ENCODE measurements at regions not wholly inside any gene's neighbourhood (a gene's known extent, or its start where the extent isn't known, plus 50 kb on each side); places are given as distances from the start of the nearest gene placed in this dataset.

DNA sequence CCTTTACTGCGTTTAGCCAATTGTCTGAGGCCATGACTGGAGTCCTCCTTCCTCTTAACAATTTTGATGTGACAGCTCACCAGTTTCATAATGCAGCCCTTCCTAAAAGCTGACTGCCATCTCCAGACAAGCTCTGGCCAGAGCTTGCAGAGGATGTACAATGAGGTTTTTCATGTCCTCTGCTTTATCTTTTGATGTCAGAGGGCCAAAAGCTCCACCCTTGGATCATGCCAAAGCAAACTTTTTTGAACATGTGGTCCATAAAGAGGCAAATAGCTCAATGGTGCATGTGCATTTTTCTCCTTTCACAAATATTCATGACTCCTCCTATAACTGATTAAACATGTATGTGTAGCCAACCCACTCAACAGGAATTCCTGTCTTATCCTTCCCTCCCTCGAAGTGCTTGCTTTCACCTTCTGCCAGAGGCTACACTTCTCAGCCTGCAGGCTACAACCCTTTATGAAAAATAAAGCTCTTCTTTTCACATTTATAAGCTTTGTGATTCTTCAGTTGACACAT is 266.2 kb downstream of the FBXO15 start:
- RAD21 ChIA-PET (ENCODE audit: unreplicated experiment), result interaction anchor here (0.6 kb wide), 1 partner anchor 12 kb away, joined by 3 read pairs; no protein-coding TSS in a partner anchor
- in situ Hi-C loops (cut with MboI), result no loop called here
- no peak overlapping the region for H2AFZ ChIP-seq (ENCODE audit: control insufficient read depth, low read depth, low read length)
- no peak overlapping the region for H3K4me2 ChIP-seq (ENCODE audit: control insufficient read depth, insufficient read depth)
- no peak overlapping the region for H3K9ac ChIP-seq (ENCODE audit: control insufficient read depth, insufficient read depth, low read length)
- H3K79me2 ChIP-seq (ENCODE audit: control insufficient read depth, insufficient read depth, low read length), result no peaks in the 10 kb centered on the region
- H4K20me1 ChIP-seq (ENCODE audit: control insufficient read depth, insufficient read depth), result no peaks in the 10 kb centered on the region
- DNase-seq (ENCODE audit: low read depth, low spot score) (no peak), ATAC-seq (no peak), FAIRE-seq (no peak)
- H3K4me1 ChIP-seq (ENCODE audit: control insufficient read depth, insufficient read depth, low read length), result no peaks in the 10 kb centered on the region
- CTCF ChIA-PET, result interaction anchor here (1.2 kb wide), 1 partner anchor 19 kb away, joined by 3 read pairs; no protein-coding TSS in a partner anchor
- no peak overlapping the region for H3K4me3 ChIP-seq
- no TSS peak for BruUV-seq (replicated peaks)
- no peaks in the 10 kb centered on the region for H3K36me3 ChIP-seq (ENCODE audit: control insufficient read depth in 2 of 2, insufficient read depth in 2 of 2, low read length in 1 of 2)
- 0% methylated on average over 2 of the region's 2 CpGs for WGBS (ENCODE audit: insufficient coverage, insufficient replicate concordance, low lambda C conversion rate, missing lambda C conversion rate)
- no peak overlapping the region for H3K27ac ChIP-seq (ENCODE audit: control insufficient read depth, insufficient read depth)
- no peaks in the 10 kb centered on the region for H3K27me3 ChIP-seq (replicated peaks in 1 of 2; ENCODE audit: control insufficient read depth in 2 of 2, insufficient read depth in 2 of 2, low read length in 1 of 2)
- SMC1A ChIA-PET (ENCODE audit: uncharacterized antibody, unreplicated experiment), result no interaction called here
- POLR2A ChIA-PET, result no interaction called here
- H3K9me3 ChIP-seq (replicated peaks; ENCODE audit: control insufficient read depth, insufficient read depth, low read length), result no peaks in the 10 kb centered on the region
- intact Hi-C loops (cut with micrococcal nuclease; ENCODE audit: unreplicated experiment), result loop anchor here (10.0 kb wide), 1 partner anchor 63 kb away; no protein-coding TSS in a partner anchor
- TF ChIP-seq HDAC6 (IDR thresholded peaks at IDR 0.05; ENCODE audit: unreplicated experiment) (no peak), CHD2 (IDR thresholded peaks at IDR 0.05; ENCODE audit: borderline replicate concordance, low read depth, low read length) (no peak), SMAD5 (IDR thresholded peaks at IDR 0.05; ENCODE audit: low read depth) (no peak), NR2F1 (conservative IDR thresholded peaks at IDR 0.05) (no peak), FOXK2 (IDR thresholded peaks at IDR 0.05) (no peak), SUPT20H (IDR thresholded peaks at IDR 0.05; ENCODE audit: borderline replicate concordance, control insufficient read depth, low read depth, low read length) (no peak), NFYB (IDR thresholded peaks at IDR 0.05; ENCODE audit: insufficient read depth, low read depth, low read length) (no peak), ZNF384 (IDR thresholded peaks at IDR 0.05; ENCODE audit: borderline replicate concordance, low read depth, low read length) (no peak)
- TF ChIP-seq, protein P1, sequence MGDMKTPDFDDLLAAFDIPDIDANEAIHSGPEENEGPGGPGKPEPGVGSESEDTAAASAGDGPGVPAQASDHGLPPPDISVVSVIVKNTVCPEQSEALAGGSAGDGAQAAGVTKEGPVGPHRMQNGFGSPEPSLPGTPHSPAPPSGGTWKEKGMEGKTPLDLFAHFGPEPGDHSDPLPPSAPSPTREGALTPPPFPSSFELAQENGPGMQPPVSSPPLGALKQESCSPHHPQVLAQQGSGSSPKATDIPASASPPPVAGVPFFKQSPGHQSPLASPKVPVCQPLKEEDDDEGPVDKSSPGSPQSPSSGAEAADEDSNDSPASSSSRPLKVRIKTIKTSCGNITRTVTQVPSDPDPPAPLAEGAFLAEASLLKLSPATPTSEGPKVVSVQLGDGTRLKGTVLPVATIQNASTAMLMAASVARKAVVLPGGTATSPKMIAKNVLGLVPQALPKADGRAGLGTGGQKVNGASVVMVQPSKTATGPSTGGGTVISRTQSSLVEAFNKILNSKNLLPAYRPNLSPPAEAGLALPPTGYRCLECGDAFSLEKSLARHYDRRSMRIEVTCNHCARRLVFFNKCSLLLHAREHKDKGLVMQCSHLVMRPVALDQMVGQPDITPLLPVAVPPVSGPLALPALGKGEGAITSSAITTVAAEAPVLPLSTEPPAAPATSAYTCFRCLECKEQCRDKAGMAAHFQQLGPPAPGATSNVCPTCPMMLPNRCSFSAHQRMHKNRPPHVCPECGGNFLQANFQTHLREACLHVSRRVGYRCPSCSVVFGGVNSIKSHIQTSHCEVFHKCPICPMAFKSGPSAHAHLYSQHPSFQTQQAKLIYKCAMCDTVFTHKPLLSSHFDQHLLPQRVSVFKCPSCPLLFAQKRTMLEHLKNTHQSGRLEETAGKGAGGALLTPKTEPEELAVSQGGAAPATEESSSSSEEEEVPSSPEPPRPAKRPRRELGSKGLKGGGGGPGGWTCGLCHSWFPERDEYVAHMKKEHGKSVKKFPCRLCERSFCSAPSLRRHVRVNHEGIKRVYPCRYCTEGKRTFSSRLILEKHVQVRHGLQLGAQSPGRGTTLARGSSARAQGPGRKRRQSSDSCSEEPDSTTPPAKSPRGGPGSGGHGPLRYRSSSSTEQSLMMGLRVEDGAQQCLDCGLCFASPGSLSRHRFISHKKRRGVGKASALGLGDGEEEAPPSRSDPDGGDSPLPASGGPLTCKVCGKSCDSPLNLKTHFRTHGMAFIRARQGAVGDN (IDR thresholded peaks at IDR 0.05), result no peak
- TF ChIP-seq, protein P2, sequence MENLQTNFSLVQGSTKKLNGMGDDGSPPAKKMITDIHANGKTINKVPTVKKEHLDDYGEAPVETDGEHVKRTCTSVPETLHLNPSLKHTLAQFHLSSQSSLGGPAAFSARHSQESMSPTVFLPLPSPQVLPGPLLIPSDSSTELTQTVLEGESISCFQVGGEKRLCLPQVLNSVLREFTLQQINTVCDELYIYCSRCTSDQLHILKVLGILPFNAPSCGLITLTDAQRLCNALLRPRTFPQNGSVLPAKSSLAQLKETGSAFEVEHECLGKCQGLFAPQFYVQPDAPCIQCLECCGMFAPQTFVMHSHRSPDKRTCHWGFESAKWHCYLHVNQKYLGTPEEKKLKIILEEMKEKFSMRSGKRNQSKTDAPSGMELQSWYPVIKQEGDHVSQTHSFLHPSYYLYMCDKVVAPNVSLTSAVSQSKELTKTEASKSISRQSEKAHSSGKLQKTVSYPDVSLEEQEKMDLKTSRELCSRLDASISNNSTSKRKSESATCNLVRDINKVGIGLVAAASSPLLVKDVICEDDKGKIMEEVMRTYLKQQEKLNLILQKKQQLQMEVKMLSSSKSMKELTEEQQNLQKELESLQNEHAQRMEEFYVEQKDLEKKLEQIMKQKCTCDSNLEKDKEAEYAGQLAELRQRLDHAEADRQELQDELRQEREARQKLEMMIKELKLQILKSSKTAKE (IDR thresholded peaks at IDR 0.05; ENCODE audit: low read depth, poor library complexity, severe bottlenecking), result no peak
- TF ChIP-seq, protein P3, sequence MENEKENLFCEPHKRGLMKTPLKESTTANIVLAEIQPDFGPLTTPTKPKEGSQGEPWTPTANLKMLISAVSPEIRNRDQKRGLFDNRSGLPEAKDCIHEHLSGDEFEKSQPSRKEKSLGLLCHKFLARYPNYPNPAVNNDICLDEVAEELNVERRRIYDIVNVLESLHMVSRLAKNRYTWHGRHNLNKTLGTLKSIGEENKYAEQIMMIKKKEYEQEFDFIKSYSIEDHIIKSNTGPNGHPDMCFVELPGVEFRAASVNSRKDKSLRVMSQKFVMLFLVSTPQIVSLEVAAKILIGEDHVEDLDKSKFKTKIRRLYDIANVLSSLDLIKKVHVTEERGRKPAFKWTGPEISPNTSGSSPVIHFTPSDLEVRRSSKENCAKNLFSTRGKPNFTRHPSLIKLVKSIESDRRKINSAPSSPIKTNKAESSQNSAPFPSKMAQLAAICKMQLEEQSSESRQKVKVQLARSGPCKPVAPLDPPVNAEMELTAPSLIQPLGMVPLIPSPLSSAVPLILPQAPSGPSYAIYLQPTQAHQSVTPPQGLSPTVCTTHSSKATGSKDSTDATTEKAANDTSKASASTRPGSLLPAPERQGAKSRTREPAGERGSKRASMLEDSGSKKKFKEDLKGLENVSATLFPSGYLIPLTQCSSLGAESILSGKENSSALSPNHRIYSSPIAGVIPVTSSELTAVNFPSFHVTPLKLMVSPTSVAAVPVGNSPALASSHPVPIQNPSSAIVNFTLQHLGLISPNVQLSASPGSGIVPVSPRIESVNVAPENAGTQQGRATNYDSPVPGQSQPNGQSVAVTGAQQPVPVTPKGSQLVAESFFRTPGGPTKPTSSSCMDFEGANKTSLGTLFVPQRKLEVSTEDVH (IDR thresholded peaks at IDR 0.05; ENCODE audit: low read depth, partially characterized antibody), result no peak
- TF ChIP-seq, protein P4, sequence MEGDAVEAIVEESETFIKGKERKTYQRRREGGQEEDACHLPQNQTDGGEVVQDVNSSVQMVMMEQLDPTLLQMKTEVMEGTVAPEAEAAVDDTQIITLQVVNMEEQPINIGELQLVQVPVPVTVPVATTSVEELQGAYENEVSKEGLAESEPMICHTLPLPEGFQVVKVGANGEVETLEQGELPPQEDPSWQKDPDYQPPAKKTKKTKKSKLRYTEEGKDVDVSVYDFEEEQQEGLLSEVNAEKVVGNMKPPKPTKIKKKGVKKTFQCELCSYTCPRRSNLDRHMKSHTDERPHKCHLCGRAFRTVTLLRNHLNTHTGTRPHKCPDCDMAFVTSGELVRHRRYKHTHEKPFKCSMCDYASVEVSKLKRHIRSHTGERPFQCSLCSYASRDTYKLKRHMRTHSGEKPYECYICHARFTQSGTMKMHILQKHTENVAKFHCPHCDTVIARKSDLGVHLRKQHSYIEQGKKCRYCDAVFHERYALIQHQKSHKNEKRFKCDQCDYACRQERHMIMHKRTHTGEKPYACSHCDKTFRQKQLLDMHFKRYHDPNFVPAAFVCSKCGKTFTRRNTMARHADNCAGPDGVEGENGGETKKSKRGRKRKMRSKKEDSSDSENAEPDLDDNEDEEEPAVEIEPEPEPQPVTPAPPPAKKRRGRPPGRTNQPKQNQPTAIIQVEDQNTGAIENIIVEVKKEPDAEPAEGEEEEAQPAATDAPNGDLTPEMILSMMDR (IDR thresholded peaks at IDR 0.05 in 2 of 3, conservative IDR thresholded peaks at IDR 0.05 in 1 of 3; ENCODE audit: control insufficient read depth in 2 of 3, extremely low read depth in 1 of 3, insufficient read depth in 1 of 3, low read depth in 3 of 3, low read length in 3 of 3), result no peak
